Liver (tissue), 3 donors: ENCODE measurements at regions not wholly inside any gene's neighbourhood (a gene's known extent, or its start where the extent isn't known, plus 50 kb on each side); places are given as distances from the start of the nearest gene placed in this dataset.

ENCODE experiments used
- ATF3 ChIP-seq: IDR thresholded peaks from 2 replicates; pipeline ENCODE4 v1.6.1; 2016; ENCODE audit warnings: antibody characterized with exemption
- EGR1 ChIP-seq, 2 donors: IDR thresholded peaks; 2 replicates each; pipeline ENCODE4 v1.6.1; 2016 to 2018; ENCODE audit warnings: antibody characterized with exemption in 2 of 2, low read depth in 2 of 2
- FOXA1 ChIP-seq: IDR thresholded peaks from 2 replicates; pipeline ENCODE4 v1.6.1; 2016; ENCODE audit warnings: antibody characterized with exemption
- GABPA ChIP-seq, 2 donors: IDR thresholded peaks in 1 of 2; conservative IDR thresholded peaks in 1 of 2; 2 replicates each; pipeline ENCODE4 v1.6.1; 2016; ENCODE audit warnings: antibody characterized with exemption in 2 of 2, mild to moderate bottlenecking in 1 of 2, moderate library complexity in 1 of 2
- JUND ChIP-seq, 2 donors: IDR thresholded peaks; 2 replicates each; pipeline ENCODE4 v1.6.1; 2016; ENCODE audit warnings: antibody characterized with exemption in 2 of 2
- RAD21 ChIP-seq, 2 donors: IDR thresholded peaks; 2 replicates each; pipeline ENCODE4 v1.6.1; 2016; ENCODE audit warnings: antibody characterized with exemption in 2 of 2, mild to moderate bottlenecking in 2 of 2
- RXRA ChIP-seq, 2 donors: IDR thresholded peaks; 2 replicates each; pipeline ENCODE4 v1.6.1; 2017 to 2018; ENCODE audit warnings: antibody characterized with exemption in 2 of 2, mild to moderate bottlenecking in 1 of 2
- SP1 ChIP-seq: IDR thresholded peaks from 2 replicates; pipeline ENCODE4 v1.6.1; 2018; ENCODE audit warnings: antibody characterized with exemption, mild to moderate bottlenecking
- TAF1 ChIP-seq: conservative IDR thresholded peaks from 2 replicates; pipeline ENCODE4 v1.6.1; 2016; ENCODE audit warnings: antibody characterized with exemption, mild to moderate bottlenecking
- YY1 ChIP-seq: IDR thresholded peaks from 2 replicates; pipeline ENCODE4 v1.6.1; 2016; ENCODE audit warnings: antibody characterized with exemption, mild to moderate bottlenecking
- TF ChIP-seq, protein P1 (sequence below): fragments of 150-350 bp; IDR thresholded peaks from 2 replicates; pipeline ENCODE4 v1.5.1; 2017; ENCODE audit warnings: improper control_type of control experiment, low read depth, low read length; ENCODE audit not compliant: missing input control
- TF ChIP-seq, protein P2 (sequence below): IDR thresholded peaks from 2 replicates; pipeline ENCODE4 v1.6.1; 2016; ENCODE audit warnings: antibody characterized with exemption, mild to moderate bottlenecking
- TF ChIP-seq, protein P3 (sequence below): IDR thresholded peaks from 2 replicates; pipeline ENCODE4 v1.6.1; 2016; ENCODE audit warnings: antibody characterized with exemption
- donor health status: healthy.
- donor health status: healthy.

DNA sequence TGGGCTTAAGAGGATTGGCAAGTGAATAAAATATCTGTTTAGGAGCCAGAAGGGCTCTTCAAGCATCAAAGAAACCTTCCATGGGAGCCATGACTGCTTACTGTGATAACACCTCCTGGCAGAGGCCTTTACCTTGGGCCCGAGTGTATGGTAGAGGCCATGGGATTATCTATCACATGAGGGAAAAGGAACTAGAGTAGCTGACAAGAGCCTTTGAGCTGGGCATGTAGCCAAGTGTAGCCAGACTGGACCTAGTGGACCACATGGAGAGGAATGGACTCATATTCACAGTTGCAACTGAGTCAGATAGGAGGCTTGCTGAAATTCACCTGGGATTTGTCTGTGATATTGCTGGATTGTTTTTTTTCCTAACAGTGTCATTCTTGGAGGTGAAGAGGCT lies 276.0 kb upstream of the ZFHX3 start:
- TF ChIP-seq, protein P1, sequence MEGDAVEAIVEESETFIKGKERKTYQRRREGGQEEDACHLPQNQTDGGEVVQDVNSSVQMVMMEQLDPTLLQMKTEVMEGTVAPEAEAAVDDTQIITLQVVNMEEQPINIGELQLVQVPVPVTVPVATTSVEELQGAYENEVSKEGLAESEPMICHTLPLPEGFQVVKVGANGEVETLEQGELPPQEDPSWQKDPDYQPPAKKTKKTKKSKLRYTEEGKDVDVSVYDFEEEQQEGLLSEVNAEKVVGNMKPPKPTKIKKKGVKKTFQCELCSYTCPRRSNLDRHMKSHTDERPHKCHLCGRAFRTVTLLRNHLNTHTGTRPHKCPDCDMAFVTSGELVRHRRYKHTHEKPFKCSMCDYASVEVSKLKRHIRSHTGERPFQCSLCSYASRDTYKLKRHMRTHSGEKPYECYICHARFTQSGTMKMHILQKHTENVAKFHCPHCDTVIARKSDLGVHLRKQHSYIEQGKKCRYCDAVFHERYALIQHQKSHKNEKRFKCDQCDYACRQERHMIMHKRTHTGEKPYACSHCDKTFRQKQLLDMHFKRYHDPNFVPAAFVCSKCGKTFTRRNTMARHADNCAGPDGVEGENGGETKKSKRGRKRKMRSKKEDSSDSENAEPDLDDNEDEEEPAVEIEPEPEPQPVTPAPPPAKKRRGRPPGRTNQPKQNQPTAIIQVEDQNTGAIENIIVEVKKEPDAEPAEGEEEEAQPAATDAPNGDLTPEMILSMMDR: no peak
- TF ChIP-seq TAF1 (no peak), EGR1 (IDR thresholded peaks at IDR 0.05; ENCODE audit: low read depth in 2 of 2) (no peak), FOXA1 (no peak), GABPA (IDR thresholded peaks at IDR 0.05 in 1 of 2, conservative IDR thresholded peaks at IDR 0.05 in 1 of 2) (no peak), RXRA (IDR thresholded peaks at IDR 0.05) (no peak), JUND (IDR thresholded peaks at IDR 0.05) (no peak), YY1 (no peak), SP1 (no peak), ATF3 (no peak), RAD21 (IDR thresholded peaks at IDR 0.05) (no peak)
- TF ChIP-seq, protein P2, sequence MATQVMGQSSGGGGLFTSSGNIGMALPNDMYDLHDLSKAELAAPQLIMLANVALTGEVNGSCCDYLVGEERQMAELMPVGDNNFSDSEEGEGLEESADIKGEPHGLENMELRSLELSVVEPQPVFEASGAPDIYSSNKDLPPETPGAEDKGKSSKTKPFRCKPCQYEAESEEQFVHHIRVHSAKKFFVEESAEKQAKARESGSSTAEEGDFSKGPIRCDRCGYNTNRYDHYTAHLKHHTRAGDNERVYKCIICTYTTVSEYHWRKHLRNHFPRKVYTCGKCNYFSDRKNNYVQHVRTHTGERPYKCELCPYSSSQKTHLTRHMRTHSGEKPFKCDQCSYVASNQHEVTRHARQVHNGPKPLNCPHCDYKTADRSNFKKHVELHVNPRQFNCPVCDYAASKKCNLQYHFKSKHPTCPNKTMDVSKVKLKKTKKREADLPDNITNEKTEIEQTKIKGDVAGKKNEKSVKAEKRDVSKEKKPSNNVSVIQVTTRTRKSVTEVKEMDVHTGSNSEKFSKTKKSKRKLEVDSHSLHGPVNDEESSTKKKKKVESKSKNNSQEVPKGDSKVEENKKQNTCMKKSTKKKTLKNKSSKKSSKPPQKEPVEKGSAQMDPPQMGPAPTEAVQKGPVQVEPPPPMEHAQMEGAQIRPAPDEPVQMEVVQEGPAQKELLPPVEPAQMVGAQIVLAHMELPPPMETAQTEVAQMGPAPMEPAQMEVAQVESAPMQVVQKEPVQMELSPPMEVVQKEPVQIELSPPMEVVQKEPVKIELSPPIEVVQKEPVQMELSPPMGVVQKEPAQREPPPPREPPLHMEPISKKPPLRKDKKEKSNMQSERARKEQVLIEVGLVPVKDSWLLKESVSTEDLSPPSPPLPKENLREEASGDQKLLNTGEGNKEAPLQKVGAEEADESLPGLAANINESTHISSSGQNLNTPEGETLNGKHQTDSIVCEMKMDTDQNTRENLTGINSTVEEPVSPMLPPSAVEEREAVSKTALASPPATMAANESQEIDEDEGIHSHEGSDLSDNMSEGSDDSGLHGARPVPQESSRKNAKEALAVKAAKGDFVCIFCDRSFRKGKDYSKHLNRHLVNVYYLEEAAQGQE: no peak
- TF ChIP-seq, protein P3, sequence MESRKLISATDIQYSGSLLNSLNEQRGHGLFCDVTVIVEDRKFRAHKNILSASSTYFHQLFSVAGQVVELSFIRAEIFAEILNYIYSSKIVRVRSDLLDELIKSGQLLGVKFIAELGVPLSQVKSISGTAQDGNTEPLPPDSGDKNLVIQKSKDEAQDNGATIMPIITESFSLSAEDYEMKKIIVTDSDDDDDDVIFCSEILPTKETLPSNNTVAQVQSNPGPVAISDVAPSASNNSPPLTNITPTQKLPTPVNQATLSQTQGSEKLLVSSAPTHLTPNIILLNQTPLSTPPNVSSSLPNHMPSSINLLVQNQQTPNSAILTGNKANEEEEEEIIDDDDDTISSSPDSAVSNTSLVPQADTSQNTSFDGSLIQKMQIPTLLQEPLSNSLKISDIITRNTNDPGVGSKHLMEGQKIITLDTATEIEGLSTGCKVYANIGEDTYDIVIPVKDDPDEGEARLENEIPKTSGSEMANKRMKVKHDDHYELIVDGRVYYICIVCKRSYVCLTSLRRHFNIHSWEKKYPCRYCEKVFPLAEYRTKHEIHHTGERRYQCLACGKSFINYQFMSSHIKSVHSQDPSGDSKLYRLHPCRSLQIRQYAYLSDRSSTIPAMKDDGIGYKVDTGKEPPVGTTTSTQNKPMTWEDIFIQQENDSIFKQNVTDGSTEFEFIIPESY: no peak
